ENCODE measurements at regions not wholly inside any gene's neighbourhood (a gene's known extent, or its start where the extent isn't known, plus 50 kb on each side); places are given as distances from the start of the nearest gene placed in this dataset.
"Not testable (repeated sequence)": the region's sequence is repeated elsewhere in the genome, so short reads cannot be mapped to it uniquely, and the experiment has no call there.

GRCh38 chr7:19537942-19538401 is 170.9 kb downstream of the POLR1F start:
- Histone ChIP-seq H3K4me3 (ENCODE audit: low read length) (no peak overlapping the region), H3K27ac (ENCODE audit: low read length) (no peak overlapping the region), H3K4me1 (ENCODE audit: control insufficient read depth, insufficient read depth, low read length) (no peaks in the 10 kb centered on the region; the same call in 1 of the 2 replicates), H3K9me3 (ENCODE audit: control insufficient read depth, insufficient read depth, low read length) (no peaks in the 10 kb centered on the region), H3K36me3 (ENCODE audit: control insufficient read depth, insufficient read depth, low read length) (no peaks in the 10 kb centered on the region), H3K27me3 (ENCODE audit: control insufficient read depth, insufficient read depth, low read length) (no peaks in the 10 kb centered on the region)
- no peak for DNase-seq (ENCODE audit: low read depth, low spot score)
- no CpG with 5 or more reads among the region's 4 CpGs for WGBS (ENCODE audit: insufficient coverage, insufficient read length)

DNA sequence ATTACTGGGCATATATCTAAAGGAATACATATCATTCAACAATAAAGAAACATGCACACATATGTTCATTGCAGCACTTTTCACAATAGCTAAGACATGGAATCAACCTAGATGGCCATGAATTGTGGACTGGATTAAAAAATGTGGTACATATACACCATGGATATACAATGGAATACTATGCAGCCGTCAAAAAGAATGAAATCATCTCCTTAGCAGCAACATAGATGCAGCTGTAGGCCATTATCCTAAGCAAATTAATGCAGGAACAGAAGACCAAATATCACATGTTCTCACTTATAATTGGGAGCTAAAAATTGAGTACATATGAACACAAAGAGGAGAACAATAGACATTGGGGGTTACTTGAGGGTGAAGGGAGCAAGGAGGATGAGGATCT is 175.6 kb downstream of the POLR1F start:
- H3K27ac ChIP-seq (ENCODE audit: low read length), result no peak overlapping the region
- no peaks in the 10 kb centered on the region for H3K9me3 ChIP-seq (ENCODE audit: control insufficient read depth, insufficient read depth, low read length)
- no peak for DNase-seq (ENCODE audit: low read depth, low spot score)
- no peak overlapping the region for H3K4me3 ChIP-seq (ENCODE audit: low read length)
- no peaks in the 10 kb centered on the region for H3K27me3 ChIP-seq (ENCODE audit: control insufficient read depth, insufficient read depth, low read length)
- H3K4me1 ChIP-seq (ENCODE audit: control insufficient read depth, insufficient read depth, low read length), result no peaks in the 10 kb centered on the region; the same call in 1 of the 2 replicates
- no peaks in the 10 kb centered on the region for H3K36me3 ChIP-seq (ENCODE audit: control insufficient read depth, insufficient read depth, low read length)
- WGBS (ENCODE audit: insufficient coverage, insufficient read length), result no CpG with 5 or more reads among the region's 1 CpG

DNA sequence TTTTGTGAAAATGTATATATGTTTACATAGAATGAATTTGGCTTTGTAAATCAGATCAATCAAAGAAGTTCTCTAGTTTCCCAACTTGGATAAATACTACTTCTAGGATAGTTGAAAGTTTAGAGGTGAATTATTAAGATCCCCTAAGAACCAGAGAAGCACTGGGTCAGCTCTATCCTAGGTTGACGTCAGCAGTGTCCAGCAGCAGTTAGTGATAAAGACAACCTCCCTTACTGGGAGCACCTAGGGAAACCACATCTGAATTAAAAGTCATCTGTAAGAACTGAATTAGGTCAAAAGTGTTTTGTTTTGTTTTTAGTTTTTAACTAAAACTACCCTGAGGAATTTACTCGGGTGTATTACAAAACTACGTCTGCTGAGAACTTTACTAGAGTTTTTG is 178.0 kb downstream of the POLR1F start:
- Histone ChIP-seq H3K36me3 (ENCODE audit: control insufficient read depth, insufficient read depth, low read length) (no peaks in the 10 kb centered on the region), H3K9me3 (ENCODE audit: control insufficient read depth, insufficient read depth, low read length) (no peaks in the 10 kb centered on the region), H3K4me3 (ENCODE audit: low read length) (no peak overlapping the region), H3K27ac (ENCODE audit: low read length) (no peak overlapping the region), H3K4me1 (ENCODE audit: control insufficient read depth, insufficient read depth, low read length) (no peaks in the 10 kb centered on the region), H3K27me3 (ENCODE audit: control insufficient read depth, insufficient read depth, low read length) (no peaks in the 10 kb centered on the region)
- WGBS (ENCODE audit: insufficient coverage, insufficient read length), result no CpG with 5 or more reads among the region's 3 CpGs
- DNase-seq (ENCODE audit: low read depth, low spot score), result no peak

DNA sequence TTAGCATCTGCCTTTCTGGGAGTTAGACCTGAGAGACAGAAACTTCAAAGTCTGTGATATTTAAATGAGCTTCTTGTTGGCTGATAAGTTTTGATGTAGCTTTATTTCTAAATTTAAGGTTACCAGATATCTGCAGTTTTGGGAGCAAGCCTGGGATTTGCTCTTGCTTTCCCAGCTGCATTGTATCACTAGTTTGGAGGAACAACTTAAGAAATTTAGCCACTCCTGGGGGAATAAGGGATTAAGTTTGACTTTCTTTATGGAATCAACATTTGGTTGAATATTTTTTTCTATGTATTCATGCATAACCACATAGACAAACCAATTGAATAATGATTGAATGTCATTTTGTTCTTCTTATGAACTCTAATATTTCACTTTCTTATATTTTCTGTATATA is 178.6 kb downstream of the POLR1F start:
- H3K4me1 ChIP-seq (ENCODE audit: control insufficient read depth, insufficient read depth, low read length), result no peaks in the 10 kb centered on the region
- H3K4me3 ChIP-seq (ENCODE audit: low read length), result no peak overlapping the region
- no peaks in the 10 kb centered on the region for H3K9me3 ChIP-seq (ENCODE audit: control insufficient read depth, insufficient read depth, low read length)
- no peaks in the 10 kb centered on the region for H3K27me3 ChIP-seq (ENCODE audit: control insufficient read depth, insufficient read depth, low read length)
- no peaks in the 10 kb centered on the region for H3K36me3 ChIP-seq (ENCODE audit: control insufficient read depth, insufficient read depth, low read length)
- no peak for DNase-seq (ENCODE audit: low read depth, low spot score)
- H3K27ac ChIP-seq (ENCODE audit: low read length), result no peak overlapping the region

- WGBS (ENCODE audit: insufficient coverage, insufficient read length), result no CpG with 5 or more reads among the region's 2 CpGs
- no peaks in the 10 kb centered on the region for H3K27me3 ChIP-seq (ENCODE audit: control insufficient read depth, insufficient read depth, low read length)
Observed at GRCh38 chr7:19526639-19527038, 182.2 kb downstream of the POLR1F start.

GRCh38 chr7:19522486-19522885 is 186.4 kb downstream of the POLR1F start:
- no peak for DNase-seq (ENCODE audit: low read depth, low spot score)
- WGBS (ENCODE audit: insufficient coverage, insufficient read length), result no CpG with 5 or more reads among the region's 3 CpGs
- Histone ChIP-seq H3K4me3 (ENCODE audit: low read length) (no peak overlapping the region), H3K27ac (ENCODE audit: low read length) (no peak overlapping the region), H3K4me1 (ENCODE audit: control insufficient read depth, insufficient read depth, low read length) (no peaks in the 10 kb centered on the region), H3K9me3 (ENCODE audit: control insufficient read depth, insufficient read depth, low read length) (no peaks in the 10 kb centered on the region), H3K27me3 (ENCODE audit: control insufficient read depth, insufficient read depth, low read length) (no peaks in the 10 kb centered on the region), H3K36me3 (ENCODE audit: control insufficient read depth, insufficient read depth, low read length) (no peaks in the 10 kb centered on the region)

More at GRCh38 chr7:19526639-19527038, 182.2 kb downstream of the POLR1F start:
- Histone ChIP-seq H3K27ac (ENCODE audit: low read length) (no peak overlapping the region), H3K9me3 (ENCODE audit: control insufficient read depth, insufficient read depth, low read length) (no peaks in the 10 kb centered on the region), H3K4me3 (ENCODE audit: low read length) (no peak overlapping the region), H3K4me1 (ENCODE audit: control insufficient read depth, insufficient read depth, low read length) (no peaks in the 10 kb centered on the region), H3K36me3 (ENCODE audit: control insufficient read depth, insufficient read depth, low read length) (no peaks in the 10 kb centered on the region)
- DNase-seq (ENCODE audit: low read depth, low spot score), result no peak

GRCh38 chr7:19520392-19520791 is 188.4 kb downstream of the POLR1F start:
- WGBS (ENCODE audit: insufficient coverage, insufficient read length), result no CpG with 5 or more reads among the region's 1 CpG
- Histone ChIP-seq H3K4me1 (ENCODE audit: control insufficient read depth, insufficient read depth, low read length) (no peaks in the 10 kb centered on the region), H3K27ac (ENCODE audit: low read length) (no peak overlapping the region), H3K36me3 (ENCODE audit: control insufficient read depth, insufficient read depth, low read length) (no peaks in the 10 kb centered on the region), H3K4me3 (ENCODE audit: low read length) (no peak overlapping the region), H3K27me3 (ENCODE audit: control insufficient read depth, insufficient read depth, low read length) (no peaks in the 10 kb centered on the region), H3K9me3 (ENCODE audit: control insufficient read depth, insufficient read depth, low read length) (no peaks in the 10 kb centered on the region)
- DNase-seq (ENCODE audit: low read depth, low spot score), result no peak

- Histone ChIP-seq H3K9me3 (ENCODE audit: control insufficient read depth, insufficient read depth, low read length) (no peaks in the 10 kb centered on the region), H3K4me3 (ENCODE audit: low read length) (no peak overlapping the region), H3K27ac (ENCODE audit: low read length) (no peak overlapping the region), H3K27me3 (ENCODE audit: control insufficient read depth, insufficient read depth, low read length) (no peaks in the 10 kb centered on the region), H3K36me3 (ENCODE audit: control insufficient read depth, insufficient read depth, low read length) (no peaks in the 10 kb centered on the region), H3K4me1 (ENCODE audit: control insufficient read depth, insufficient read depth, low read length) (no peaks in the 10 kb centered on the region)
- no CpG with 5 or more reads among the region's 3 CpGs for WGBS (ENCODE audit: insufficient coverage, insufficient read length)
- no peak for DNase-seq (ENCODE audit: low read depth, low spot score)
Observed at GRCh38 chr7:19519443-19520021, 189.3 kb downstream of the POLR1F start.

DNA sequence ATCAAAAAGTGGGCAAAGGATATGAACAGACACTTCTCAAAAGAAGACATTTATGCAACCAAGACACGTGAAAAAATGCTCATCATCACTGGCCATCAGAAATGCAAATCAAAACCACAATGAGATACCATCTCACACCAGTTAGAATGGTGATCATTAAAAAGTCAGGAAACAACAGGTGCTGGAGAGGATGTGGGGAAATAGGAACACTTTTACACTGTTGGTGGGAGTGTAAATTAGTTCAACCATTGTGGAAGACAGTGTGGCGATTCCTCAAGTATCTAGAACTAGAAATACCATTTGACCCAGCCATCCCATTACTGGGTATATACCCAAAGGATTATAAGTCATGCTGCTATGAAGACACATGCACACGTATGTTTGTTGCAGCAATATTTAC is 191.3 kb downstream of the POLR1F start:
- DNase-seq (ENCODE audit: low read depth, low spot score); H3K4me1 ChIP-seq (ENCODE audit: control insufficient read depth, insufficient read depth, low read length); H3K27me3 ChIP-seq (ENCODE audit: control insufficient read depth, insufficient read depth, low read length); H3K4me3 ChIP-seq (ENCODE audit: low read length); H3K9me3 ChIP-seq (ENCODE audit: control insufficient read depth, insufficient read depth, low read length); H3K27ac ChIP-seq (ENCODE audit: low read length); H3K36me3 ChIP-seq (ENCODE audit: control insufficient read depth, insufficient read depth, low read length): not testable (repeated sequence)
- WGBS (ENCODE audit: insufficient coverage, insufficient read length), result no CpG with 5 or more reads among the region's 3 CpGs

GRCh38 chr7:19508821-19509220 is 200.0 kb downstream of the POLR1F start:
- Histone ChIP-seq H3K4me3 (ENCODE audit: low read length) (no peak overlapping the region), H3K4me1 (ENCODE audit: control insufficient read depth, insufficient read depth, low read length) (no peaks in the 10 kb centered on the region), H3K27me3 (ENCODE audit: control insufficient read depth, insufficient read depth, low read length) (no peaks in the 10 kb centered on the region), H3K9me3 (ENCODE audit: control insufficient read depth, insufficient read depth, low read length) (no peaks in the 10 kb centered on the region), H3K36me3 (ENCODE audit: control insufficient read depth, insufficient read depth, low read length) (no peaks in the 10 kb centered on the region), H3K27ac (ENCODE audit: low read length) (no peak overlapping the region)
- no CpG with 5 or more reads among the region's 2 CpGs for WGBS (ENCODE audit: insufficient coverage, insufficient read length)
- no peak for DNase-seq (ENCODE audit: low read depth, low spot score)

DNA sequence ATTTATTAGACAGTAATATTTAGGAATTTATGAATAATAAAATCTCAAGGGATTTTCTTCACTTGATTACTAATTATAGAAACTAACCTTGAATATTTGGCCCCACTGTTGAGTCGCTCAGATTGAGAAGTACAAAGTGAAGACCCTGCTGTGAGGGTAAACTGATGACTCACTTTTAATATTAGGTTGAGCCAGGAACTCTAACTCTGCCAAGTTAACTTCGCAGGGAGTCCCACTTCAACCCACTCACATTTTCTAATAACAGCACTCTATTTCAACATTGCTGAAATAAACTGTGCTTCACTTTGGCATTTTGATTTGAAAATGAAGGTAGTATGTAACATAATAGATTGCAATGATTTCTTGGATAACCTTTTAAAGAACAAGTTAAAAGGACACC is 200.7 kb downstream of the POLR1F start:
- DNase-seq (ENCODE audit: low read depth, low spot score), result no peak
- WGBS (ENCODE audit: insufficient coverage, insufficient read length), result no CpG with 5 or more reads among the region's 2 CpGs

More for the DNA sequence above, 200.7 kb downstream of the POLR1F start:
- Histone ChIP-seq H3K9me3 (ENCODE audit: control insufficient read depth, insufficient read depth, low read length) (no peaks in the 10 kb centered on the region), H3K27me3 (ENCODE audit: control insufficient read depth, insufficient read depth, low read length) (no peaks in the 10 kb centered on the region), H3K36me3 (ENCODE audit: control insufficient read depth, insufficient read depth, low read length) (no peaks in the 10 kb centered on the region), H3K4me1 (ENCODE audit: control insufficient read depth, insufficient read depth, low read length) (no peaks in the 10 kb centered on the region), H3K27ac (ENCODE audit: low read length) (no peak overlapping the region), H3K4me3 (ENCODE audit: low read length) (no peak overlapping the region)

All from iPS DF 6.9 (cell line).